Stimulated activated naive CD4-positive, alpha-beta T cell treated with Interleukin-2 at 50 U/mL for 16 hours (primary cell): ENCODE measurements at regions not wholly inside any gene's neighbourhood (a gene's known extent, or its start where the extent isn't known, plus 50 kb on each side); places are given as distances from the start of the nearest gene placed in this dataset.
"Not testable (repeated sequence)": the region's sequence is repeated elsewhere in the genome, so short reads cannot be mapped to it uniquely, and the experiment has no call there.

ENCODE experiments used
- DNase-seq: peaks from one replicate; lab custom pipeline; 2025; lab: John Stamatoyannopoulos, UW

- not testable (repeated sequence) for DNase-seq
Observed at GRCh38 chr6:134425917-134426316, 108.0 kb upstream of the SGK1 start.

GRCh38 chr6:134425513-134425912 is 107.6 kb upstream of the SGK1 start:
- no peak for DNase-seq

- DNase-seq = no peak
Observed at GRCh38 chr6:134424798-134425170, 106.9 kb upstream of the SGK1 start.

GRCh38 chr6:134424165-134424797 is 106.4 kb upstream of the SGK1 start:
- DNase-seq = no peak

- no peak for DNase-seq
Observed at GRCh38 chr6:134422426-134423231, 104.7 kb upstream of the SGK1 start.

- DNase-seq = no peak
Observed at GRCh38 chr6:134421501-134421900, 103.6 kb upstream of the SGK1 start.

- no peak for DNase-seq
Observed at GRCh38 chr6:134420614-134421181, 102.8 kb upstream of the SGK1 start.

GRCh38 chr6:134419716-134420115 is 101.8 kb upstream of the SGK1 start:
- no peak for DNase-seq

- DNase-seq = no peak
Observed at GRCh38 chr6:134416418-134417154, 98.7 kb upstream of the SGK1 start.

- DNase-seq = no peak
Observed at GRCh38 chr6:134415656-134416055, 97.7 kb upstream of the SGK1 start.

- no peak for DNase-seq
Observed at GRCh38 chr6:134415194-134415593, 97.3 kb upstream of the SGK1 start.

- no peak for DNase-seq
Observed at GRCh38 chr6:134414793-134415192, 96.9 kb upstream of the SGK1 start.

- no peak for DNase-seq
Observed at GRCh38 chr6:134413241-134413643, 95.3 kb upstream of the SGK1 start.

- no peak for DNase-seq
Observed at GRCh38 chr6:134410541-134410940, 92.6 kb upstream of the SGK1 start.

- DNase-seq = no peak
Observed at GRCh38 chr6:134407791-134408190, 89.9 kb upstream of the SGK1 start.

GRCh38 chr6:134406311-134406710 is 88.4 kb upstream of the SGK1 start:
- DNase-seq = no peak

GRCh38 chr6:134405386-134406087 is 87.6 kb upstream of the SGK1 start:
- no peak for DNase-seq

GRCh38 chr6:134403312-134403711 is 85.4 kb upstream of the SGK1 start:
- DNase-seq = not testable (repeated sequence)

GRCh38 chr6:134402372-134402984 is 84.6 kb upstream of the SGK1 start:
- peak; percentile 30 for DNase-seq

GRCh38 chr6:134400941-134401340 is 83.0 kb upstream of the SGK1 start:
- DNase-seq = no peak

- peak; percentile 9 for DNase-seq
Observed at GRCh38 chr6:134398453-134398852, 80.5 kb upstream of the SGK1 start.

- DNase-seq = no peak
Observed at GRCh38 chr6:134397676-134398075, 79.8 kb upstream of the SGK1 start.
